Liver (tissue), 8 donors: ENCODE measurements at regions not wholly inside any gene's neighbourhood (a gene's known extent, or its start where the extent isn't known, plus 50 kb on each side); places are given as distances from the start of the nearest gene placed in this dataset.

Source experiments
- DNase-seq: peaks from one replicate; pipeline ENCODE4 v3.0.0-alpha.2; 2017; ENCODE audit warnings: low spot score
- H3K27ac ChIP-seq, 2 donors: one replicate each; pipeline ENCODE4 v1.7.0; 2013; ENCODE audit warnings: inconsistent platforms in 2 of 2, low read length in 2 of 2, control low read depth in 1 of 2, low read depth in 1 of 2, mild to moderate bottlenecking in 1 of 2
- H3K27me3 ChIP-seq, 4 donors: one replicate each; pipeline versions ENCODE4 v1.6.1 to v1.7.0; 2013; ENCODE audit warnings: low read length in 3 of 4, inconsistent platforms in 1 of 4, mild to moderate bottlenecking in 1 of 4, moderate library complexity in 1 of 4; ENCODE audit not compliant: control insufficient read depth in 4 of 4, insufficient read depth in 4 of 4
- H3K36me3 ChIP-seq, 4 donors: one replicate each; pipeline versions ENCODE4 v1.6.1 to v1.7.0; 2013; ENCODE audit warnings: low read length in 3 of 4, mild to moderate bottlenecking in 3 of 4, low read depth in 1 of 4, moderate library complexity in 1 of 4; ENCODE audit not compliant: control insufficient read depth in 4 of 4, insufficient read depth in 3 of 4
- H3K4me1 ChIP-seq, 4 donors: one replicate each; pipeline versions ENCODE4 v1.6.1 to v1.7.0; 2013; ENCODE audit warnings: low read length in 3 of 4, mild to moderate bottlenecking in 3 of 4, moderate library complexity in 1 of 4; ENCODE audit not compliant: control insufficient read depth in 4 of 4, insufficient read depth in 4 of 4
- H3K4me3 ChIP-seq, 3 donors: one replicate each; pipeline versions ENCODE4 v1.6.1 to v1.7.0; 2013; ENCODE audit warnings: low read length in 3 of 3, control low read depth in 1 of 3, low read depth in 1 of 3, mild to moderate bottlenecking in 1 of 3
- H3K9ac ChIP-seq, 2 donors: one replicate each; pipeline ENCODE4 v1.7.0; 2013; ENCODE audit warnings: low read length in 2 of 2, mild to moderate bottlenecking in 2 of 2, moderate library complexity in 2 of 2, control low read depth in 1 of 2, low read depth in 1 of 2
- H3K9me3 ChIP-seq, 4 donors: one replicate each; pipeline versions ENCODE4 v1.6.1 to v1.7.0; 2013; ENCODE audit warnings: low read length in 3 of 4; ENCODE audit not compliant: control insufficient read depth in 4 of 4
- ATF3 ChIP-seq: IDR thresholded peaks from 2 replicates; pipeline ENCODE4 v1.6.1; 2016; ENCODE audit warnings: antibody characterized with exemption
- CTCF ChIP-seq: fragments of 150-350 bp; IDR thresholded peaks from 2 replicates; pipeline ENCODE4 v1.5.1; 2017; ENCODE audit warnings: improper control_type of control experiment, low read depth, low read length; ENCODE audit not compliant: missing input control
- EGR1 ChIP-seq, 2 donors: IDR thresholded peaks; 2 replicates each; pipeline ENCODE4 v1.6.1; 2016 to 2018; ENCODE audit warnings: antibody characterized with exemption in 2 of 2, low read depth in 2 of 2
- HNF4A ChIP-seq, 2 donors: conservative IDR thresholded peaks; 2 replicates each; pipeline ENCODE4 v1.6.1; 2016; ENCODE audit warnings: antibody characterized with exemption in 2 of 2, mild to moderate bottlenecking in 2 of 2
- HNF4G ChIP-seq: IDR thresholded peaks from 2 replicates; pipeline ENCODE4 v1.6.1; 2016; ENCODE audit warnings: antibody characterized with exemption
- RAD21 ChIP-seq, 2 donors: IDR thresholded peaks; 2 replicates each; pipeline ENCODE4 v1.6.1; 2016; ENCODE audit warnings: antibody characterized with exemption in 2 of 2, mild to moderate bottlenecking in 2 of 2
- REST ChIP-seq: IDR thresholded peaks from 2 replicates; pipeline ENCODE4 v1.6.1; 2016; ENCODE audit warnings: antibody characterized with exemption, mild to moderate bottlenecking
- SP1 ChIP-seq: IDR thresholded peaks from 2 replicates; pipeline ENCODE4 v1.6.1; 2018; ENCODE audit warnings: antibody characterized with exemption, mild to moderate bottlenecking
- TAF1 ChIP-seq: conservative IDR thresholded peaks from 2 replicates; pipeline ENCODE4 v1.6.1; 2016; ENCODE audit warnings: antibody characterized with exemption, mild to moderate bottlenecking
- YY1 ChIP-seq: IDR thresholded peaks from 2 replicates; pipeline ENCODE4 v1.6.1; 2016; ENCODE audit warnings: antibody characterized with exemption, mild to moderate bottlenecking
- WGBS: extraction: QIAGEN DNeasy Blood & Tissue Kit; methylation state at CpG from one replicate; pipeline ENCODE4 v1.1.7; 2013; 5-methylcytosine and 5-hydroxymethylcytosine counted together
- donor health status: healthy.
- donor health status: healthy.
- donor health status: healthy.
- donor health status: healthy.
- donor health status: healthy.

- 85% methylated on average over 6 of the region's 6 CpGs for WGBS
Observed at GRCh38 chr13:27000686-27001085, 170.9 kb downstream of the USP12 start.

GRCh38 chr13:26999499-26999898, 172.1 kb downstream of the USP12 start:
- no peak overlapping the region for H3K27ac ChIP-seq
- DNase-seq, result no peak
- no peak for TF ChIP-seq CTCF
- no peak for TF ChIP-seq REST
- no peak for TF ChIP-seq EGR1 (IDR thresholded peaks at IDR 0.05; ENCODE audit: low read depth in 2 of 2)
- no peak for TF ChIP-seq RAD21 (IDR thresholded peaks at IDR 0.05)
- no peak for TF ChIP-seq ATF3
- H3K4me1 ChIP-seq, result peaks cover 0 to 4% (median under 1%) of the 10 kb centered on the region in 4 donors
- no peaks in the 10 kb centered on the region for H3K36me3 ChIP-seq
- H3K27me3 ChIP-seq, result no peaks in the 10 kb centered on the region
- WGBS, result 92% methylated on average over 7 of the region's 7 CpGs
- H3K4me3 ChIP-seq, result no peak overlapping the region
- no peak overlapping the region for H3K9ac ChIP-seq
- H3K9me3 ChIP-seq, result no peaks in the 10 kb centered on the region

More at GRCh38 chr13:27000686-27001085, 170.9 kb downstream of the USP12 start:
- no peaks in the 10 kb centered on the region for H3K9me3 ChIP-seq
- H3K27me3 ChIP-seq, result no peaks in the 10 kb centered on the region
- H3K4me3 ChIP-seq, result no peak overlapping the region
- peaks cover 0 to 10% (median 2%) of the 10 kb centered on the region in 4 donors for H3K4me1 ChIP-seq
- DNase-seq, result no peak
- no peak overlapping the region for H3K9ac ChIP-seq
- H3K27ac ChIP-seq, result no peak overlapping the region
- H3K36me3 ChIP-seq, result no peaks in the 10 kb centered on the region
- no peak for TF ChIP-seq EGR1 (IDR thresholded peaks at IDR 0.05; ENCODE audit: low read depth in 2 of 2)
- TF ChIP-seq YY1, result no peak
- TF ChIP-seq HNF4G, result no peak
- TF ChIP-seq REST, result no peak

GRCh38 chr13:26998292-26998691, 173.3 kb downstream of the USP12 start:
- no peak for DNase-seq
- H3K36me3 ChIP-seq, result no peaks in the 10 kb centered on the region
- peaks cover 2 to 5% (median 5%) of the 10 kb centered on the region in 4 donors for H3K4me1 ChIP-seq
- no peak overlapping the region for H3K27ac ChIP-seq
- no peaks in the 10 kb centered on the region for H3K9me3 ChIP-seq
- no peaks in the 10 kb centered on the region for H3K27me3 ChIP-seq
- H3K4me3 ChIP-seq, result no peak overlapping the region
- 66% methylated on average over 8 of the region's 8 CpGs for WGBS
- no peak overlapping the region for H3K9ac ChIP-seq
- TF ChIP-seq YY1 (no peak), SP1 (no peak), CTCF (no peak), REST (no peak), HNF4A (conservative IDR thresholded peaks at IDR 0.05) (no peak), HNF4G (no peak), TAF1 (no peak)
